Fibroblast of skin of abdomen (primary cell): ENCODE measurements at regions not wholly inside any gene's neighbourhood (a gene's known extent, or its start where the extent isn't known, plus 50 kb on each side); places are given as distances from the start of the nearest gene placed in this dataset.
"Not testable (repeated sequence)": the region's sequence is repeated elsewhere in the genome, so short reads cannot be mapped to it uniquely, and the experiment has no call there.

Source experiments
- DNase-seq: peaks from one replicate; pipeline ENCODE4 v3.0.0-alpha.2; 2013

GRCh38 chr7:91465595-91466061 is 201.4 kb downstream of the FZD1 start:
- no peak for DNase-seq

GRCh38 chr7:91468256-91468655 is 204.0 kb downstream of the FZD1 start:
- DNase-seq, result no peak

- DNase-seq, result no peak
These were observed 209.4 kb downstream of the FZD1 start for GRCh38 chr7:91473619-91474018.

GRCh38 chr7:91474074-91474473 is 209.8 kb downstream of the FZD1 start:
- DNase-seq, result no peak

- not testable (repeated sequence) for DNase-seq
These were observed 216.2 kb downstream of the FZD1 start for GRCh38 chr7:91480470-91480869.

- DNase-seq, result no peak
These were observed 227.6 kb downstream of the FZD1 start for GRCh38 chr7:91491868-91492267.

GRCh38 chr7:91492317-91492716 is 228.1 kb downstream of the FZD1 start:
- DNase-seq, result no peak

GRCh38 chr7:91492773-91493172 is 228.5 kb downstream of the FZD1 start:
- DNase-seq, result no peak

GRCh38 chr7:91494450-91494849 is 230.2 kb downstream of the FZD1 start:
- DNase-seq, result no peak

GRCh38 chr7:91496251-91496820 is 232.1 kb downstream of the FZD1 start:
- DNase-seq, result no peak

- DNase-seq, result not testable (repeated sequence)
These were observed 233.0 kb downstream of the FZD1 start for GRCh38 chr7:91497277-91497676.

- DNase-seq, result no peak
These were observed 239.8 kb downstream of the FZD1 start for GRCh38 chr7:91503934-91504555.

GRCh38 chr7:91504919-91505318 is 240.7 kb downstream of the FZD1 start:
- no peak for DNase-seq

GRCh38 chr7:91506966-91507365 is 242.7 kb downstream of the FZD1 start:
- DNase-seq, result not testable (repeated sequence)

GRCh38 chr7:91511861-91512260 is 247.6 kb downstream of the FZD1 start:
- not testable (repeated sequence) for DNase-seq

GRCh38 chr7:91512958-91513357 is 248.7 kb downstream of the FZD1 start:
- no peak for DNase-seq

- no peak for DNase-seq
These were observed 250.4 kb downstream of the FZD1 start for GRCh38 chr7:91514591-91514990.

GRCh38 chr7:91515961-91516360 is 251.7 kb downstream of the FZD1 start:
- DNase-seq, result no peak

GRCh38 chr7:91517201-91517785 is 253.1 kb downstream of the FZD1 start:
- DNase-seq, result peak; percentile 36

GRCh38 chr7:91518058-91518457 is 253.8 kb downstream of the FZD1 start:
- no peak for DNase-seq

GRCh38 chr7:91519241-91520158 is 255.3 kb downstream of the FZD1 start:
- peak; percentile 77 for DNase-seq

- no peak for DNase-seq
These were observed 256.4 kb downstream of the FZD1 start for GRCh38 chr7:91520645-91521044.

- DNase-seq, result peak; percentile 23
These were observed 262.2 kb downstream of the FZD1 start for GRCh38 chr7:91526404-91526803.
